ENCODE measurements at regions not wholly inside any gene's neighbourhood (a gene's known extent, or its start where the extent isn't known, plus 50 kb on each side); places are given as distances from the start of the nearest gene placed in this dataset.
A peak's percentile ranks its signal among the peaks of the same experiment; 100 is the strongest.
"Not testable (repeated sequence)": the region's sequence is repeated elsewhere in the genome, so short reads cannot be mapped to it uniquely, and the experiment has no call there.

GRCh38 chr2:145007093-145007959, 487.4 kb upstream of the ZEB2 start:
- DNase-seq = peak; percentile 54

GRCh38 chr2:145002624-145003023, 482.7 kb upstream of the ZEB2 start:
- no peak for DNase-seq

GRCh38 chr2:145000376-145000775, 480.5 kb upstream of the ZEB2 start:
- DNase-seq = no peak

- DNase-seq = no peak
Observed at GRCh38 chr2:144999936-145000335, 480.0 kb upstream of the ZEB2 start.

GRCh38 chr2:144999071-144999875, 479.4 kb upstream of the ZEB2 start:
- DNase-seq = no peak

GRCh38 chr2:144998435-144998834, 478.5 kb upstream of the ZEB2 start:
- no peak for DNase-seq

GRCh38 chr2:144996225-144996795, 476.4 kb upstream of the ZEB2 start:
- no peak for DNase-seq

GRCh38 chr2:144995482-144995881, 475.6 kb upstream of the ZEB2 start:
- no peak for DNase-seq

GRCh38 chr2:144990661-144991060, 470.7 kb upstream of the ZEB2 start:
- DNase-seq = no peak

GRCh38 chr2:144989579-144990270, 469.8 kb upstream of the ZEB2 start:
- DNase-seq = no peak

GRCh38 chr2:144988591-144988990, 468.7 kb upstream of the ZEB2 start:
- no peak for DNase-seq

GRCh38 chr2:144986691-144987090, 466.8 kb upstream of the ZEB2 start:
- DNase-seq = no peak

- no peak for DNase-seq
Observed at GRCh38 chr2:144984038-144984437, 464.1 kb upstream of the ZEB2 start.

GRCh38 chr2:144983107-144983506, 463.2 kb upstream of the ZEB2 start:
- no peak for DNase-seq

- no peak for DNase-seq
Observed at GRCh38 chr2:144982481-144982880, 462.6 kb upstream of the ZEB2 start.

- no peak for DNase-seq
Observed at GRCh38 chr2:144975881-144976280, 456.0 kb upstream of the ZEB2 start.

GRCh38 chr2:144972676-144973075, 452.8 kb upstream of the ZEB2 start:
- DNase-seq = no peak

GRCh38 chr2:144971786-144972335, 451.9 kb upstream of the ZEB2 start:
- no peak for DNase-seq

- DNase-seq = not testable (repeated sequence)
Observed at GRCh38 chr2:144970410-144970809, 450.5 kb upstream of the ZEB2 start.

- DNase-seq = not testable (repeated sequence)
Observed at GRCh38 chr2:144969564-144969963, 449.6 kb upstream of the ZEB2 start.

- no peak for DNase-seq
Observed at GRCh38 chr2:144967961-144968360, 448.0 kb upstream of the ZEB2 start.

- DNase-seq = no peak
Observed at GRCh38 chr2:144965172-144965571, 445.3 kb upstream of the ZEB2 start.

- DNase-seq = no peak
Observed at GRCh38 chr2:144963031-144963430, 443.1 kb upstream of the ZEB2 start.

All from NCI-H2171 treated with DMSO at 0.1 percent for 48 hours (cell line).